ENCODE measurements at regions not wholly inside any gene's neighbourhood (a gene's known extent, or its start where the extent isn't known, plus 50 kb on each side); places are given as distances from the start of the nearest gene placed in this dataset.

DNA sequence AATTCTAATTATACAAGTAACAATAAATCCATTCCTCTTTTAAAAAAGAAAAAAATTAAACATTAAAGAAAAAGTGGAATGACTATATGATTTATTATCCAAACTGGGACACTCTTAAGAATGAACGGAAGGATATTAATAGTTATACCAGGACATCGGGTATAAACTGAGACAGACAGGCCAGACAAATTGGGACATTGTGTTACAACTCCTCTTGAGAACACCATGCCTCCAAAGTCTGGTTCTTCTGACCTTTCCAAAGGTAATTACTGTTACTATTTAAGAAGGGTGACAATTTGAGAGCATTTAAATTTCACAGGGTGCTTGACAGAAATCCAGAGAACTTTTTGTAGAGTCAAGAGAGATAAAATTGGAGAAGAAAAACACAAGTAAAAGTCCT, 132.1 kb upstream of the MARCHF11 start:
- Histone ChIP-seq H3K4me1 (ENCODE audit: insufficient read depth, low read length) (no peaks in the 10 kb centered on the region), H3K9ac (ENCODE audit: insufficient read depth, low read depth, low read length) (no peak overlapping the region), H3K27me3 (ENCODE audit: control insufficient read depth in 1 of 2, insufficient read depth in 2 of 2, low read length in 2 of 2) (no peaks in the 10 kb centered on the region), H3K4me3 (replicated peaks in 1 of 3; ENCODE audit: insufficient read depth in 1 of 3, low read depth in 2 of 3, low read length in 3 of 3) (no peak overlapping the region), H3K9me3 (ENCODE audit: low read length) (no peaks in the 10 kb centered on the region), H3K4me2 (ENCODE audit: low read depth, low read length) (no peak overlapping the region), H3K79me2 (ENCODE audit: insufficient read depth, low read length) (no peaks in the 10 kb centered on the region), H3K27ac (ENCODE audit: extremely low read length, insufficient read depth, low read length) (no peak overlapping the region), H4K20me1 (ENCODE audit: insufficient read depth, low read length) (no peaks in the 10 kb centered on the region), H2AFZ (ENCODE audit: low read length) (no peak overlapping the region), H3K36me3 (replicated peaks in 1 of 2; ENCODE audit: control insufficient read depth in 1 of 2, insufficient read depth in 2 of 2, low read length in 2 of 2) (no peaks in the 10 kb centered on the region)
- 3% methylated on average over 2 of the region's 2 CpGs for WGBS (ENCODE audit: low lambda C conversion rate)
- intact Hi-C loops (cut with micrococcal nuclease; ENCODE audit: unreplicated experiment) = no loop called here
- ChIA-PET CTCF (ENCODE audit: low intra/inter-chr PET ratio, low total read pairs) (no interaction called here), POLR2A (no interaction called here)
- no TSS peak for BruUV-seq (replicated peaks)
- FAIRE-seq (no peak), DNase-seq (ENCODE audit: low spot score) (no peak), ATAC-seq (no peak)
- in situ Hi-C loops (cut with HindIII; ENCODE audit: extremely low pct_ligation_motif_present, low pct_unique_long_range_greater_than_20kb) = no loop called here
- TF ChIP-seq, protein P1, sequence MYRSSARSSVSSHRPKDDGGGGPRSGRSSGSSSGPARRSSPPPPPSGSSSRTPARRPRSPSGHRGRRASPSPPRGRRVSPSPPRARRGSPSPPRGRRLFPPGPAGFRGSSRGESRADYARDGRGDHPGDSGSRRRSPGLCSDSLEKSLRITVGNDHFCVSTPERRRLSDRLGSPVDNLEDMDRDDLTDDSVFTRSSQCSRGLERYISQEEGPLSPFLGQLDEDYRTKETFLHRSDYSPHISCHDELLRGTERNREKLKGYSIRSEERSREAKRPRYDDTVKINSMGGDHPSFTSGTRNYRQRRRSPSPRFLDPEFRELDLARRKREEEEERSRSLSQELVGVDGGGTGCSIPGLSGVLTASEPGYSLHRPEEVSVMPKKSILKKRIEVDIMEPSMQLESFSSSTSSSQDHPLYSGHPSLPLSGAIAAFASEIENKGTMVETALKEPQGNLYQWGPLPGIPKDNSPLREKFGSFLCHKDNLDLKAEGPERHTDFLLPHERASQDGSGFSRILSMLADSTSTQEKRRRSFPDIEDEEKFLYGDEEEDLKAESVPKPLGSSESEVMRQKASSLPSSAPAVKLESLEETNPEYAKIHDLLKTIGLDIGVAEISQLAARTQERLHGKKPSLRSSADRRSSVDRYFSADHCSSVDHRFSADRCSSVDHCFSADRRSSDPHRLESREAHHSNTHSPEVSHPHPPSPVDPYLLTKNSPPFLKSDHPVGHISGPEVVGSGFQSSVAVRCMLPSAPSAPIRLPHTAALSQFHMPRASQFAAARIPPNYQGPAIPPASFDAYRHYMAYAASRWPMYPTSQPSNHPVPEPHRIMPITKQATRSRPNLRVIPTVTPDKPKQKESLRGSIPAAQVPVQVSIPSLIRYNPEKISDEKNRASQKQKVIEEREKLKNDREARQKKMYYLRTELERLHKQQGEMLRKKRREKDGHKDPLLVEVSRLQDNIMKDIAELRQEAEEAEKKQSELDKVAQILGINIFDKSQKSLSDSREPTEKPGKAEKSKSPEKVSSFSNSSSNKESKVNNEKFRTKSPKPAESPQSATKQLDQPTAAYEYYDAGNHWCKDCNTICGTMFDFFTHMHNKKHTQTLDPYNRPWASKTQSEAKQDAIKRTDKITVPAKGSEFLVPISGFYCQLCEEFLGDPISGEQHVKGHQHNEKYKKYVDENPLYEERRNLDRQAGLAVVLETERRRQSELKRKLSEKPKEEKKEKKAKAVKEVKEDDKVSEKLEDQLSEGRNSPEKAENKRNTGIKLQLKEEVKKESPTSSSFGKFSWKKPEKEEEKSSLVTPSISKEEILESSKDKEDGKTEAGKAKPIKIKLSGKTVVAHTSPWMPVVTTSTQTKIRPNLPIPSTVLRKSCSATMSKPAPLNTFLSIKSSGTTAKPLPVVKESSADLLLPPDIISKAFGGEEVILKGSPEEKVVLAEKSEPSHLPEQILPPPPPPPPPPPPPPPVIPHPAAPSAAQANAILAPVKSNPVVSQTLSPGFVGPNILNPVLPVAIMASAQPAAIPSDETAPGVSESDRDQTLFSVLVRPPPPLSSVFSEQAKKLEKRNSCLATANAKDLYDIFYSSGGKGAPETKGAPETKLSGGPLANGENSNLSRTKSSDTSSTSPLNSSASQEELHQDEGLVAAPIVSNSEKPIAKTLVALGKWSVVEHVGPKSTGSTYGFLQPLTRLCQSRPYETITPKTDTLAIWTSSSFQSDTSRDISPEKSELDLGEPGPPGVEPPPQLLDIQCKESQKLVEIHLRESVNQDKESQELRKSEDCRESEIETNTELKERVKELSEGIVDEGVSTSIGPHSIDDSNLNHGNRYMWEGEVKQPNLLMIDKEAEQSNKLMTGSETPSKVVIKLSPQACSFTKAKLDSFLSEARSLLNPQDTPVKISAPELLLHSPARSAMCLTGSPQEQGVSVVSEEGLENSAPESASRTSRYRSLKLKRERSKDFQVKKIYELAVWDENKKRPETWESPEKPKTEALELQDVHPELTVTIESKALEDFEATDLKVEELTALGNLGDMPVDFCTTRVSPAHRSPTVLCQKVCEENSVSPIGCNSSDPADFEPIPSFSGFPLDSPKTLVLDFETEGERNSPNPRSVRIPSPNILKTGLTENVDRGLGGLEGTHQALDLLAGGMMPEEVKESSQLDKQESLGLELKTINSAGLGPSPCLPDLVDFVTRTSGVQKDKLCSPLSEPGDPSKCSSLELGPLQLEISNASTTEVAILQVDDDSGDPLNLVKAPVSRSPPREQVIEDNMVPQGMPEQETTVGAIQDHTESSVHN (CRISPR knock-in tag; IDR thresholded peaks at IDR 0.05) = no peak
- TF ChIP-seq ZBTB2 (CRISPR knock-in tag; IDR thresholded peaks at IDR 0.05; ENCODE audit: low read depth) (no peak), PRMT3 (CRISPR knock-in tag; IDR thresholded peaks at IDR 0.05; ENCODE audit: borderline replicate concordance, low read depth) (no peak), NRL (CRISPR knock-in tag; IDR thresholded peaks at IDR 0.05; ENCODE audit: borderline replicate concordance) (no peak), ZNF563 (CRISPR knock-in tag; IDR thresholded peaks at IDR 0.05) (no peak), ZNF235 (CRISPR knock-in tag; IDR thresholded peaks at IDR 0.05; ENCODE audit: borderline replicate concordance) (no peak), AHR (CRISPR knock-in tag; IDR thresholded peaks at IDR 0.05) (no peak), POLR2AphosphoS5 (IDR thresholded peaks at IDR 0.05; ENCODE audit: low read depth, low read length) (no peak), SATB2 (CRISPR knock-in tag; IDR thresholded peaks at IDR 0.05) (no peak), ZBTB33 (CRISPR knock-in tag; IDR thresholded peaks at IDR 0.05) (no peak)
- TF ChIP-seq, protein P2, sequence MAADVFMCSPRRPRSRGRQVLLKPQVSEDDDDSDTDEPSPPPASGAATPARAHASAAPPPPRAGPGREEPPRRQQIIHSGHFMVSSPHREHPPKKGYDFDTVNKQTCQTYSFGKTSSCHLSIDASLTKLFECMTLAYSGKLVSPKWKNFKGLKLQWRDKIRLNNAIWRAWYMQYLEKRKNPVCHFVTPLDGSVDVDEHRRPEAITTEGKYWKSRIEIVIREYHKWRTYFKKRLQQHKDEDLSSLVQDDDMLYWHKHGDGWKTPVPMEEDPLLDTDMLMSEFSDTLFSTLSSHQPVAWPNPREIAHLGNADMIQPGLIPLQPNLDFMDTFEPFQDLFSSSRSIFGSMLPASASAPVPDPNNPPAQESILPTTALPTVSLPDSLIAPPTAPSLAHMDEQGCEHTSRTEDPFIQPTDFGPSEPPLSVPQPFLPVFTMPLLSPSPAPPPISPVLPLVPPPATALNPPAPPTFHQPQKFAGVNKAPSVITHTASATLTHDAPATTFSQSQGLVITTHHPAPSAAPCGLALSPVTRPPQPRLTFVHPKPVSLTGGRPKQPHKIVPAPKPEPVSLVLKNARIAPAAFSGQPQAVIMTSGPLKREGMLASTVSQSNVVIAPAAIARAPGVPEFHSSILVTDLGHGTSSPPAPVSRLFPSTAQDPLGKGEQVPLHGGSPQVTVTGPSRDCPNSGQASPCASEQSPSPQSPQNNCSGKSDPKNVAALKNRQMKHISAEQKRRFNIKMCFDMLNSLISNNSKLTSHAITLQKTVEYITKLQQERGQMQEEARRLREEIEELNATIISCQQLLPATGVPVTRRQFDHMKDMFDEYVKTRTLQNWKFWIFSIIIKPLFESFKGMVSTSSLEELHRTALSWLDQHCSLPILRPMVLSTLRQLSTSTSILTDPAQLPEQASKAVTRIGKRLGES (CRISPR knock-in tag; IDR thresholded peaks at IDR 0.05; ENCODE audit: borderline replicate concordance) = no peak
